Mucosa of descending colon (tissue), 3 donors: ENCODE measurements at regions not wholly inside any gene's neighbourhood (a gene's known extent, or its start where the extent isn't known, plus 50 kb on each side); places are given as distances from the start of the nearest gene placed in this dataset.
A peak's percentile ranks its signal among the peaks of the same experiment; 100 is the strongest.

Experiments used
- ATAC-seq: fragments of 200-7000 bp; cut with Tn5 transposase; one replicate; pipeline ENCODE4 v1.9.1; 2020; ENCODE audit warnings: mild to moderate bottlenecking, moderate library complexity
- DNase-seq, 3 donors: peaks; one replicate each; pipeline ENCODE4 v3.0.0-alpha.2; 2020
- H3K36me3 ChIP-seq: fragments of 200-600 bp; one replicate; pipeline ENCODE4 v1.8.0; 2021; ENCODE audit warnings: low read depth, mild to moderate bottlenecking
- H3K4me1 ChIP-seq: fragments of 200-600 bp; one replicate; pipeline ENCODE4 v1.8.0; 2021; ENCODE audit warnings: low read depth, mild to moderate bottlenecking
- H3K4me3 ChIP-seq: fragments of 200-600 bp; one replicate; pipeline ENCODE4 v1.8.0; 2021; ENCODE audit warnings: mild to moderate bottlenecking
- H3K9me3 ChIP-seq: fragments of 200-600 bp; one replicate; pipeline ENCODE4 v1.8.0; 2021; ENCODE audit warnings: mild to moderate bottlenecking
- intact Hi-C, 2 donors: fragments of 100-400 bp; cut with DNase I in 1 of 2; cut with micrococcal nuclease in 1 of 2; formaldehyde crosslinking; loops; one replicate each; pipeline versions ENCODE4 v1.11.0 to v1.11.1; 2022; cut with DNase I, micrococcal nuclease
- TF ChIP-seq, protein P1 (sequence below): fragments of 200-600 bp; IDR thresholded peaks from one replicate; pipeline ENCODE4 v1.8.0; 2022; ENCODE audit warnings: antibody characterized with exemption, mild to moderate bottlenecking
- donor health status: DM: no; HTN: no; CAD: no; lungs with moderate emphysema.
- donor health status: DM: no; HTN: no; CAD: no.
- donor health status: DM: no; HTN: yes; CAD: no.

GRCh38 chr5:142500227-142500905 is 175.5 kb upstream of the SPRY4 start:
- no peaks in the 10 kb centered on the region for H3K36me3 ChIP-seq
- no peaks in the 10 kb centered on the region for H3K4me1 ChIP-seq
- intact Hi-C loops, result no loop called here
- ATAC-seq (no peak), DNase-seq (no peak)
- H3K4me3 ChIP-seq, result no peak overlapping the region
- H3K9me3 ChIP-seq, result no peaks in the 10 kb centered on the region
- TF ChIP-seq, protein P1, sequence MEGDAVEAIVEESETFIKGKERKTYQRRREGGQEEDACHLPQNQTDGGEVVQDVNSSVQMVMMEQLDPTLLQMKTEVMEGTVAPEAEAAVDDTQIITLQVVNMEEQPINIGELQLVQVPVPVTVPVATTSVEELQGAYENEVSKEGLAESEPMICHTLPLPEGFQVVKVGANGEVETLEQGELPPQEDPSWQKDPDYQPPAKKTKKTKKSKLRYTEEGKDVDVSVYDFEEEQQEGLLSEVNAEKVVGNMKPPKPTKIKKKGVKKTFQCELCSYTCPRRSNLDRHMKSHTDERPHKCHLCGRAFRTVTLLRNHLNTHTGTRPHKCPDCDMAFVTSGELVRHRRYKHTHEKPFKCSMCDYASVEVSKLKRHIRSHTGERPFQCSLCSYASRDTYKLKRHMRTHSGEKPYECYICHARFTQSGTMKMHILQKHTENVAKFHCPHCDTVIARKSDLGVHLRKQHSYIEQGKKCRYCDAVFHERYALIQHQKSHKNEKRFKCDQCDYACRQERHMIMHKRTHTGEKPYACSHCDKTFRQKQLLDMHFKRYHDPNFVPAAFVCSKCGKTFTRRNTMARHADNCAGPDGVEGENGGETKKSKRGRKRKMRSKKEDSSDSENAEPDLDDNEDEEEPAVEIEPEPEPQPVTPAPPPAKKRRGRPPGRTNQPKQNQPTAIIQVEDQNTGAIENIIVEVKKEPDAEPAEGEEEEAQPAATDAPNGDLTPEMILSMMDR, result no peak

- Histone ChIP-seq H3K9me3 (no peaks in the 10 kb centered on the region), H3K4me3 (no peak overlapping the region), H3K36me3 (no peaks in the 10 kb centered on the region), H3K4me1 (no peaks in the 10 kb centered on the region)
- no peak for DNase-seq
- intact Hi-C loops, result no loop called here
- peak; percentile 81 for ATAC-seq
- TF ChIP-seq, protein P1, result no peak
These were observed 174.9 kb upstream of the SPRY4 start for GRCh38 chr5:142499591-142500226.

GRCh38 chr5:142498298-142498697 is 173.5 kb upstream of the SPRY4 start:
- H3K36me3 ChIP-seq, result no peaks in the 10 kb centered on the region
- no peaks in the 10 kb centered on the region for H3K4me1 ChIP-seq
- TF ChIP-seq, protein P1, result no peak
- ATAC-seq (no peak), DNase-seq (no peak)
- H3K9me3 ChIP-seq, result no peaks in the 10 kb centered on the region
- intact Hi-C loops, result no loop called here
- no peak overlapping the region for H3K4me3 ChIP-seq

GRCh38 chr5:142495531-142495930 is 170.7 kb upstream of the SPRY4 start:
- H3K4me1 ChIP-seq, result no peaks in the 10 kb centered on the region
- DNase-seq (no peak), ATAC-seq (no peak)
- H3K4me3 ChIP-seq, result no peak overlapping the region
- TF ChIP-seq, protein P1, result no peak
- no peaks in the 10 kb centered on the region for H3K9me3 ChIP-seq
- no peaks in the 10 kb centered on the region for H3K36me3 ChIP-seq
- intact Hi-C loops, result no loop called here

GRCh38 chr5:142493875-142494518 is 169.2 kb upstream of the SPRY4 start:
- H3K4me1 ChIP-seq, result no peaks in the 10 kb centered on the region
- ATAC-seq, result no peak
- no peak for DNase-seq
- intact Hi-C loops, result no loop called here
- TF ChIP-seq, protein P1, result no peak
- no peak overlapping the region for H3K4me3 ChIP-seq
- H3K9me3 ChIP-seq, result no peaks in the 10 kb centered on the region
- no peaks in the 10 kb centered on the region for H3K36me3 ChIP-seq
